Small intestine (tissue), 7 donors: ENCODE measurements at regions not wholly inside any gene's neighbourhood (a gene's known extent, or its start where the extent isn't known, plus 50 kb on each side); places are given as distances from the start of the nearest gene placed in this dataset.
"Not testable (repeated sequence)": the region's sequence is repeated elsewhere in the genome, so short reads cannot be mapped to it uniquely, and the experiment has no call there.

ENCODE experiments used
- DNase-seq, 2 donors: peaks; one replicate each; pipeline versions ENCODE4 v3.0.0 to v3.0.0-alpha.2; 2013
- FAIRE-seq: peaks from 2 replicates; lab custom pipeline; 2012; peaks lifted over from hg19 to GRCh38; lab: Jason Lieb, UNC
- H3K27ac ChIP-seq, 3 donors: one replicate each; pipeline ENCODE4 v1.5.1; 2013; ENCODE audit warnings: low read length in 2 of 3, mild to moderate bottlenecking in 2 of 3, control low read depth in 1 of 3, inconsistent platforms in 1 of 3, low read depth in 1 of 3, moderate library complexity in 1 of 3
- H3K27me3 ChIP-seq, 3 donors: one replicate each; pipeline ENCODE4 v1.6.1; 2013; ENCODE audit warnings: low read length in 3 of 3, inconsistent platforms in 1 of 3; ENCODE audit not compliant: control insufficient read depth in 3 of 3, insufficient read depth in 3 of 3
- H3K36me3 ChIP-seq, 3 donors: one replicate each; pipeline ENCODE4 v1.6.1; 2013; ENCODE audit warnings: low read length in 3 of 3, inconsistent platforms in 1 of 3, low read depth in 1 of 3, mild to moderate bottlenecking in 1 of 3, moderate library complexity in 1 of 3; ENCODE audit not compliant: control insufficient read depth in 3 of 3, insufficient read depth in 2 of 3
- H3K4me1 ChIP-seq, 3 donors: one replicate each; pipeline ENCODE4 v1.6.1; 2013; ENCODE audit warnings: low read length in 2 of 3, inconsistent platforms in 1 of 3, low read depth in 1 of 3, mild to moderate bottlenecking in 1 of 3, moderate library complexity in 1 of 3; ENCODE audit not compliant: control insufficient read depth in 3 of 3, insufficient read depth in 2 of 3
- H3K4me3 ChIP-seq, 3 donors: one replicate each; pipeline ENCODE4 v1.5.1; 2013; ENCODE audit warnings: low read length in 3 of 3, control low read depth in 1 of 3, inconsistent platforms in 1 of 3, low read depth in 1 of 3, mild to moderate bottlenecking in 1 of 3, moderate library complexity in 1 of 3
- H3K9me3 ChIP-seq, 2 donors: one replicate each; pipeline ENCODE4 v1.6.1; 2013; ENCODE audit warnings: low read depth in 1 of 2, low read length in 1 of 2; ENCODE audit not compliant: control insufficient read depth in 2 of 2, insufficient read depth in 1 of 2
- WGBS, 3 donors: extraction: QIAGEN DNeasy Blood & Tissue Kit; methylation state at CpG; one replicate each; pipeline ENCODE4 v1.1.7; 2013; 5-methylcytosine and 5-hydroxymethylcytosine counted together
- donor health status: healthy with polysubstance abuse.
- donor health status: control.
- donor health status: control.
- donor health status: Bipolar disorder and iron deficiency.
- donor health status: healthy.

DNA sequence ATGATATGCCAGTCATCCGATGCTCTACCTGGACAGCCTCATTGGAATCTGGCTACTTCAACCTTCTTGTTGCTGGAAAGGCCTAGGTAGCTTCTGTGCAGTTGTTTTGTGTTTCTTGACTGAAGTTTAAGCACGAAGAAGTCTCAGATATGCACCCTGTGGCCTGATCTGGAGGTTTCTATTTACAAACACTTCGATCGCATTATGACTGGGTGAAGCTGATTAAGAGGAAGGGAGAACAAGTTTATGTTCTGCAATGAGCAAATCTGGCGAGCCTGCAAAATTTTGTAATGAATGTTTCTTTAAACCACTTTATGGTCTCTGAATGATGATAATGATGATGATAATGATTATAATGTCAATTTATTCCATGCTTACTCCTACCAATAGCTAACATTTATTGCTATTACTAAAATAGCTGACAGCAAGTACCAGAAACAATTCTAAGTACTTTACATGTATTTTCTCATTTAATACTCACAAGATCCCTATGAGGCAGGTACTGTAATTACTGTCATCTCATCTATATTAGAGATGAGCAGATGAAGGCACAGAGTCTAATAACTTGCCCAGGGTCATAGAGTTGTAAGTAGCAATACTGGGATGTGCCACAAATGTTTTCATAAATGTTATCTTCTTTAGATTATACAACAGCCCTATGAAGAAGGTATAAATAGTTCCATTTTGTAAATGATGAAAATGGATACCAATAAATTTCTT lies 126.1 kb upstream of the UST start:
- no peak overlapping the region for H3K27ac ChIP-seq
- WGBS, 3 donors, result 55 to 66% (median 66%) methylated on average over 5 of the region's 5 CpGs
- FAIRE-seq, result no peak

GRCh38 chr6:148625609-148626008 lies 121.2 kb upstream of the UST start:
- Histone ChIP-seq H3K27ac (no peak overlapping the region), H3K4me1 (no peaks in the 10 kb centered on the region), H3K4me3 (no peak overlapping the region), H3K27me3 (no peaks in the 10 kb centered on the region), H3K36me3 (no peaks in the 10 kb centered on the region), H3K9me3 (no peaks in the 10 kb centered on the region)
- WGBS, 3 donors, result 12 to 27% (median 19%) methylated on average over 2 of the region's 2 CpGs
- FAIRE-seq (no peak), DNase-seq (no peak)

More for the DNA sequence above, 126.1 kb upstream of the UST start:
- Histone ChIP-seq H3K4me3 (no peak overlapping the region), H3K4me1 (no peaks in the 10 kb centered on the region), H3K27me3 (peaks cover 0 to 2% (median 0%) of the 10 kb centered on the region in 3 donors), H3K36me3 (no peaks in the 10 kb centered on the region), H3K9me3 (no peaks in the 10 kb centered on the region)
- DNase-seq, result no peak

GRCh38 chr6:148628251-148628650 lies 118.6 kb upstream of the UST start:
- FAIRE-seq (no peak), DNase-seq (no peak)
- Histone ChIP-seq H3K4me3 (no peak overlapping the region), H3K4me1 (no peaks in the 10 kb centered on the region), H3K27me3 (no peaks in the 10 kb centered on the region), H3K27ac (no peak overlapping the region), H3K9me3 (no peaks in the 10 kb centered on the region), H3K36me3 (no peaks in the 10 kb centered on the region)

DNA sequence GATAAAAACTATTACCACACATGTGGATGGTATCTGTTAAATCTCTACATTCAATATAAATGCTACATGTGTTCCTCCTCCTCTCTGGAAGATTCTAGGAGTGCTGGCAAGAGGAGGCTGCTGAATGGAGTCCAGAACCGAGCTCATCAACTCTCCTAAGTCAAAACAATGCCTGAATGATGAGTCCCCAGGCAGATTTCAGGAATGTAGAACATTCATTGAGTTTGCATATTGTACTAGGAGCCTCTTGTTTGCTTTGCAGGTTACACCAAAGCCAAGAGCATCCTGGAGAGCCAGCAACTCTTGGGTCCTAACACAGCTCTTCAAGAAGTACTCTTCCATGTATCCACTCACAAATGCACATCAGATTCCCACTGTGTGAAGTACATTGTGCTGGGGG lies 117.6 kb upstream of the UST start:
- 45 to 52% (median 50%) methylated on average over 1 of the region's 1 CpG for WGBS, 3 donors
- no peak overlapping the region for H3K27ac ChIP-seq
- DNase-seq, result no peak
- no peak overlapping the region for H3K4me3 ChIP-seq
- H3K27me3 ChIP-seq, result no peaks in the 10 kb centered on the region
- no peaks in the 10 kb centered on the region for H3K4me1 ChIP-seq
- H3K36me3 ChIP-seq, result no peaks in the 10 kb centered on the region
- FAIRE-seq, result no peak
- no peaks in the 10 kb centered on the region for H3K9me3 ChIP-seq

GRCh38 chr6:148629592-148630465 lies 117.0 kb upstream of the UST start:
- FAIRE-seq, result no peak

DNA sequence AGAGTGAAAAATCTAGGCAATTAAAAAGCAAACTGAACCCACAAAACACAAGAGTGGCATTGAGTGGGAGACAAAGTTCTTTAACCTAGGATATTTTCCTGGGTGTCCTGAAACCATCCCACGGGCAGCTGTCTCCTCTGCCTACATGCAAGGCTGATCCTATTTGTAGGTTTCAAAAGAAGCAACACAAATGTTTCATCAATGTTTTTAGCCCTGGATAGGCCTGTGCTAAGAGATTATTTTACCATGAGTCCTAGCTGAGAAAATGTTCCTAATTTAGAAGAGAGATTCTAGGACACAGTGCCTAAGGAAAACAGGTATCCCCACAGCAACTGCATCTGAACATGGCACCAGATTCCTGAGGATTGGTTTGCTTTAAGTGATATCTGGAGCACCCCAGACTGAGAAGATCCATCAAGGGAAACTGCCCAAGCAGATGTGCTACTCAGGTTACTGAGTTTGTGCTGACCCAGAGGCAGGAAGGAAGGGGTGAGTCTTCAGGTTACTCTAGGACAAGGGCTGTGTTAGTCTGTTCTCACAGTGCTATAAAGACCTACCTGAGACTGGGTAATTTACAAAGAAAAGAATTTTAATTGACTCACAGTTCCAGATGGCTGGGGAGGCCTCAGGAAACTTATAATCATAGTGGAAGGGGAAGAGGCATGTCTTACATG lies 111.6 kb upstream of the UST start:
- H3K4me1 ChIP-seq, result no peaks in the 10 kb centered on the region
- H3K9me3 ChIP-seq, result no peaks in the 10 kb centered on the region
- H3K36me3 ChIP-seq, result no peaks in the 10 kb centered on the region
- no peaks in the 10 kb centered on the region for H3K27me3 ChIP-seq
- DNase-seq, result no peak
- H3K4me3 ChIP-seq, result no peak overlapping the region
- 91 to 96% (median 91%) methylated on average over 1 of the region's 1 CpG for WGBS, 3 donors
- H3K27ac ChIP-seq, result no peak overlapping the region
- no peak for FAIRE-seq

More at GRCh38 chr6:148629592-148630465, 117.0 kb upstream of the UST start:
- no peaks in the 10 kb centered on the region for H3K4me1 ChIP-seq
- no peaks in the 10 kb centered on the region for H3K36me3 ChIP-seq
- no peaks in the 10 kb centered on the region for H3K9me3 ChIP-seq
- no peak overlapping the region for H3K27ac ChIP-seq
- 14 to 40% (median 28%) methylated on average over 3 of the region's 3 CpGs for WGBS, 3 donors
- no peak for DNase-seq
- no peaks in the 10 kb centered on the region for H3K27me3 ChIP-seq
- H3K4me3 ChIP-seq, result no peak overlapping the region

- H3K4me1 ChIP-seq, H3K36me3 ChIP-seq, FAIRE-seq, DNase-seq, H3K27me3 ChIP-seq, H3K27ac ChIP-seq, H3K4me3 ChIP-seq, H3K9me3 ChIP-seq: not testable (repeated sequence)
- 83 to 91% (median 87%) methylated on average over 8 of the region's 8 CpGs for WGBS, 3 donors
Measured at GRCh38 chr6:148641836-148642235, 105.0 kb upstream of the UST start.

- H3K36me3 ChIP-seq, H3K9me3 ChIP-seq, H3K4me1 ChIP-seq, H3K27me3 ChIP-seq, H3K27ac ChIP-seq, FAIRE-seq, DNase-seq, H3K4me3 ChIP-seq: not testable (repeated sequence)
- 56 to 80% (median 76%) methylated on average over 3 of the region's 5 CpGs for WGBS, 3 donors
Measured at GRCh38 chr6:148643208-148643607, 103.6 kb upstream of the UST start.
